IPS DF 6.9 (cell line): ENCODE measurements at regions not wholly inside any gene's neighbourhood (a gene's known extent, or its start where the extent isn't known, plus 50 kb on each side); places are given as distances from the start of the nearest gene placed in this dataset.

Experiments
- DNase-seq: peaks from one replicate; pipeline ENCODE4 v3.0.0-alpha.2; 2013; ENCODE audit warnings: low read depth, low spot score
- H3K27ac ChIP-seq: one replicate; pipeline ENCODE4 v1.5.1; 2013; ENCODE audit warnings: low read length, control low read depth
- H3K27me3 ChIP-seq: 2 replicates; pipeline ENCODE4 v1.6.1; 2013; ENCODE audit warnings: mild to moderate bottlenecking, low read length; ENCODE audit not compliant: control insufficient read depth, insufficient read depth
- H3K36me3 ChIP-seq: 2 replicates; pipeline ENCODE4 v1.6.1; 2013; ENCODE audit warnings: low read length; ENCODE audit not compliant: control insufficient read depth, insufficient read depth
- H3K4me1 ChIP-seq: 2 replicates; pipeline ENCODE4 v1.6.1; 2013; ENCODE audit warnings: low read length; ENCODE audit not compliant: control insufficient read depth, insufficient read depth
- H3K4me3 ChIP-seq: 2 replicates; pipeline ENCODE4 v1.5.1; 2013; ENCODE audit warnings: mild to moderate bottlenecking, low read length
- H3K9me3 ChIP-seq: 2 replicates; pipeline ENCODE4 v1.6.1; 2013; ENCODE audit warnings: low read length, inconsistent platforms; ENCODE audit not compliant: control insufficient read depth, insufficient read depth
- WGBS: extraction: QIAGEN DNeasy Blood & Tissue Kit; methylation state at CpG from one replicate; pipeline ENCODE4 v1.1.7; 2013; ENCODE audit warnings: mixed read lengths, missing lambda C conversion rate; ENCODE audit not compliant: insufficient read length, insufficient coverage; 5-methylcytosine and 5-hydroxymethylcytosine counted together

- H3K27ac ChIP-seq, result no peak overlapping the region
- no peaks in the 10 kb centered on the region for H3K36me3 ChIP-seq
- H3K4me1 ChIP-seq, result peaks cover 8% of the 10 kb centered on the region; the same call in 1 of the 2 replicates
- H3K4me3 ChIP-seq, result no peak overlapping the region
- no peaks in the 10 kb centered on the region for H3K27me3 ChIP-seq
- H3K9me3 ChIP-seq, result no peaks in the 10 kb centered on the region
- no peak for DNase-seq
- no CpG with 5 or more reads among the region's 4 CpGs for WGBS
Observed at GRCh38 chr9:129331493-129331765, 153.4 kb upstream of the IER5L start.

GRCh38 chr9:129330711-129331492, 152.8 kb upstream of the IER5L start:
- Histone ChIP-seq H3K4me1 (peaks cover 6% of the 10 kb centered on the region; the same call in 1 of the 2 replicates), H3K27me3 (no peaks in the 10 kb centered on the region), H3K4me3 (no peak overlapping the region), H3K36me3 (no peaks in the 10 kb centered on the region), H3K9me3 (no peaks in the 10 kb centered on the region), H3K27ac (no peak overlapping the region)
- DNase-seq, result no peak
- WGBS, result no CpG with 5 or more reads among the region's 4 CpGs

DNA sequence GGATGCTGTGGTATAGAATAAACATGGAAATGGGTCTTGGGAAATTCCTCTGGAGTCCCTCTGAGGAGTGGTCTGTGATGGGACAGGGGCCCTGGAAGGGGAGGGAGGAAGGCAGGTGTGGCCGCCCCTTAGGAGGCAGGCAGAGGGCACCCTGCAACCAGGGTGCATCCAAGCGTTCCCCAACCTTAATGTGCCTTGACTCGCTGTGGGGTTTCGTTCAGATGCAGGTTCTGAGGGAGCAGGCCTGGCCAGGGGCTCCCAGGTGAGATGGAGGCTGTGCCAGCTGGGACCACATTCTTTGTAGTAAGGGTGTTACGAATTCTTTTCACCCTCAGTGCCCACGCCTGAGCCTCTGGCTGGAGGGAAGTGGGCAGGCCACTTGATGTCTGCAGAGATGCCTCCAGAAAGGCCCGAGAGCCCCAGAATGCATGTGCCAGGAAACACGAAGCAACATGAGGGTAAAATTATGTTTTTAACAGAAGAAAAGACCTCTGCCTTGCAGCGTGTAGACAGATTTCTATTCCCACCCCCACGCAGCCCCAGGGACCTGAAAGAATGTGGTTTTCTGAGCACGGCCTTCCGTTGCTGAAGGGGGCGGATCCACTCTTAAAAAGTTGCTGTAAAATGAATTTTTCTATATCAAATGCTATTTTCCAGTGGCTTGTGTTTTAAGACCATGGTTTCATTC, 150.4 kb upstream of the IER5L start:
- no peak for DNase-seq
- no CpG with 5 or more reads among the region's 13 CpGs for WGBS
- no peak overlapping the region for H3K4me3 ChIP-seq

GRCh38 chr9:129327552-129328328, 149.7 kb upstream of the IER5L start:
- DNase-seq, result no peak
- no CpG with 5 or more reads among the region's 9 CpGs for WGBS
- Histone ChIP-seq H3K9me3 (no peaks in the 10 kb centered on the region), H3K4me1 (no peaks in the 10 kb centered on the region), H3K4me3 (no peak overlapping the region), H3K27ac (no peak overlapping the region), H3K36me3 (no peaks in the 10 kb centered on the region), H3K27me3 (no peaks in the 10 kb centered on the region)

More for the DNA sequence above, 150.4 kb upstream of the IER5L start:
- no peaks in the 10 kb centered on the region for H3K4me1 ChIP-seq
- H3K27ac ChIP-seq, result no peak overlapping the region
- H3K36me3 ChIP-seq, result no peaks in the 10 kb centered on the region
- H3K9me3 ChIP-seq, result no peaks in the 10 kb centered on the region
- no peaks in the 10 kb centered on the region for H3K27me3 ChIP-seq

DNA sequence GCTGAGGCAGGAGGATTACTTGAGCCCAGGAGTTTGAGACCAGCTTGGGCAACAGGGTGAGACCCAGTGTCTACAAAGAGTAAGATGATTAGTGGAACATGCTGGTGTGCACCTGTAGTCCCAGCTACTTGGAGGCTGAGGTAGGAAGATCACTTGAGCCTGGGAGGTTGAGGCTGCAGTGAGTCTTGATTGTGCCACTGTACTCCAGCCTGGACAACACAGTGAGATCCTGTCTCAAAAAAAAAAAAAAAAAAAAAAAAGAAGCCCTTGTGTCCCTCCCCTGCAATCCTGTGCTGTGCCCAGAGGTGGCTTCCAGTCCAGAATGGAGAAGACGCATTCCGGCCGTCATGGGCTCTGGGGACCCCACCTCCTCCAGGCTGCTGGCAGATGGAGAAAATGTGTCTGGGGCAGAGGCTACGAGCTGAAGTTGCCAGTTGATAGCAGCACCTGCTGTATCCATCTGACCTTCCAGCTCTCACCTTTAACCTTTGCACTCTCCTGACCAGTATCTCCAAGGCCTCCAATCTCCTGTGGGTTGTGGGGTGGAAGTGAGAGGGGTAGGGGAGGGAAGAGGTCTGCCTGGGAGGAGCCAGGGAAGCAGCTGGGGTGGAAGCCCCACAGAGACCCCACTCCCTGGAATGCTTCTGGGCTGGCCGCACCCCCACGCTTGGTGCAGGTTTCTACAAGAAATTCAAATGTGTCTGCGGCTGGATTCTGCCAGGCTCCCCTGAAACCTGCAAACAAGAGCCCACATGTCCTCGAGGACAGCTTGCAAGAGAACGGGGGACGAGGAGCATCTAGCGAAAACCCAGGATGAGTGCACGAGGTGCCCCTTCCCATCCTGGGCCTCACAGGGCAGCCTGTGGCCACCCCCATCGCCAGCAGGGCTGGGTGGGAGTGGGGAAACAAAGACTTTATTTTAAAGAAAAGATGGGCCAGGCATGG, 148.3 kb upstream of the IER5L start:
- no peaks in the 10 kb centered on the region for H3K9me3 ChIP-seq
- no peaks in the 10 kb centered on the region for H3K36me3 ChIP-seq
- H3K27ac ChIP-seq, result no peak overlapping the region
- DNase-seq, result no peak
- H3K4me3 ChIP-seq, result no peak overlapping the region
- no CpG with 5 or more reads among the region's 13 CpGs for WGBS
- no peaks in the 10 kb centered on the region for H3K27me3 ChIP-seq
- no peaks in the 10 kb centered on the region; the same call in 1 of the 2 replicates for H3K4me1 ChIP-seq

- H3K27me3 ChIP-seq, result no peaks in the 10 kb centered on the region
- no peak overlapping the region for H3K27ac ChIP-seq
- no peaks in the 10 kb centered on the region for H3K36me3 ChIP-seq
- H3K9me3 ChIP-seq, result no peaks in the 10 kb centered on the region
- peaks cover 5% of the 10 kb centered on the region; the same call in 1 of the 2 replicates for H3K4me1 ChIP-seq
- no peak overlapping the region for H3K4me3 ChIP-seq
- no CpG with 5 or more reads among the region's 7 CpGs for WGBS
- no peak for DNase-seq
Observed at GRCh38 chr9:129324808-129325502, 146.9 kb upstream of the IER5L start.

GRCh38 chr9:129323999-129324553, 146.0 kb upstream of the IER5L start:
- WGBS, result no CpG with 5 or more reads among the region's 13 CpGs
- no peak overlapping the region for H3K27ac ChIP-seq
- DNase-seq, result no peak

DNA sequence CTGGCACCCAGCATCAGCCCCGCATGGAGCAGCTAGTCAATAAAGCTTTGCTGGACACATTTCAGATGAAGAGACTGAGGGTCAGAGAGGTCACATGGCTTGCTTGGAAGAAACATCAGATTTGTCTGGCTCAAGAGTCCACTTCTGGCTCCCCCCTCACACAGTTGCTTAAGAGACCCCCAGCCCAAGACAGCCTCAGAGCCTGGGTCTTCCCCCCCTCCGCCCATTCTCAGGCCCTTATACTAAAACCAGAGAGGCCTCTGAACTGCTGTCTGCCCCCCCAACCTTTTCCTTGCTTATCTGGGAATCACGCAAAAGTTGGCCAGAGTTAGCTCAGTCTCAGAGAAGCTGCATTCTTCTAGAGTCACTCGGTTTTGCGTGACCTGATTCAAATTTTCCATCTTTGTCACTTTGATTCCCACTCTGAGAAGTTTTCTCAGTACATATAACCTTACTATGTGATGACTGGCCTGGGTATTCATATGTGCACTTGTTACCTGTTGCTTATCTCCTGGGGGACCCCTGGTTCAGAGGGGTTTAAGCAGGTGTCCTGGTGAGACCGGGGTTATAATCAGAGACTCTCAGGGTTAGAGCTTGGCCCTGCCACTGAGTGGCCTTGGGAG, 145.4 kb upstream of the IER5L start:
- H3K4me3 ChIP-seq, result no peak overlapping the region
- no peaks in the 10 kb centered on the region for H3K9me3 ChIP-seq
- no peaks in the 10 kb centered on the region for H3K27me3 ChIP-seq
- no CpG with 5 or more reads among the region's 6 CpGs for WGBS
- peaks cover 5% of the 10 kb centered on the region; the same call in 1 of the 2 replicates for H3K4me1 ChIP-seq
- no peak for DNase-seq
- H3K27ac ChIP-seq, result no peak overlapping the region
- no peaks in the 10 kb centered on the region for H3K36me3 ChIP-seq

More at GRCh38 chr9:129323999-129324553, 146.0 kb upstream of the IER5L start:
- no peak overlapping the region for H3K4me3 ChIP-seq
- no peaks in the 10 kb centered on the region for H3K9me3 ChIP-seq
- H3K36me3 ChIP-seq, result no peaks in the 10 kb centered on the region
- no peaks in the 10 kb centered on the region for H3K27me3 ChIP-seq
- H3K4me1 ChIP-seq, result peaks cover 5% of the 10 kb centered on the region; the same call in 1 of the 2 replicates
